HepG2 (cell line): ENCODE measurements at regions not wholly inside any gene's neighbourhood (a gene's known extent, or its start where the extent isn't known, plus 50 kb on each side); places are given as distances from the start of the nearest gene placed in this dataset.

Experiments used
- ATAC-seq: fragments of 200-7000 bp; cut with Tn5 transposase; 3 replicates; pipeline ENCODE4 v1.9.1; 2020; ENCODE audit warnings: mild to moderate bottlenecking, moderate library complexity
- BruUV-seq: library from RNA; stranded (reverse); fragments of 400-500 nt; replicated peaks from 2 replicates; lab custom pipeline; 2021; lab: Mats Ljungman, UMichigan
- CTCF ChIA-PET: fragments of 300-600 bp; formaldehyde crosslinking; extraction: SDS; loops from one replicate; lab custom pipeline; 2021; ENCODE audit warnings: low total read pairs, inconsistent platforms, low intra/inter-chr PET ratio; lab: Yijun Ruan, JAX
- POLR2A ChIA-PET: fragments of 350-600 bp; sonication (Branson Sonifier 250); formaldehyde crosslinking; loops from one replicate; lab custom pipeline; 2020; ENCODE audit warnings: antibody characterized with exemption, inconsistent platforms; lab: Yijun Ruan, JAX
- DNase-seq: peaks from one replicate; pipeline ENCODE4 v3.0.0-alpha.2; 2015; ENCODE audit warnings: low spot score
- FAIRE-seq: peaks from 3 replicates; lab custom pipeline; 2011; peaks lifted over from hg19 to GRCh38; lab: Jason Lieb, UNC
- H2AFZ ChIP-seq: one replicate; pipeline ENCODE4 v1.6.1; 2011; ENCODE audit warnings: low read length, inconsistent platforms
- H3K27ac ChIP-seq: fragments of 300-600 bp; 3 replicates; pipeline ENCODE4 v1.8.0; 2011; ENCODE audit warnings: mixed run types, mild to moderate bottlenecking, mixed read lengths, low read length, inconsistent platforms; ENCODE audit not compliant: insufficient read depth; ENCODE audit errors: extremely low read length
- H3K27me3 ChIP-seq, 2 experiments: fragments of 200-600 bp in 1 of 2; 2 replicates in 1 of 2; 3 replicates in 1 of 2; pipeline versions ENCODE4 v1.6.0 to v1.8.0; 2011; ENCODE audit warnings: low read length in 2 of 2, mild to moderate bottlenecking in 2 of 2, moderate library complexity in 2 of 2, inconsistent platforms in 1 of 2; ENCODE audit not compliant: insufficient read depth in 2 of 2, control insufficient read depth in 1 of 2
- H3K36me3 ChIP-seq, 2 experiments: fragments of 200-600 bp in 1 of 2; replicated peaks in 1 of 2; 2 replicates in 1 of 2; 3 replicates in 1 of 2; pipeline versions ENCODE4 v1.5.1 to v1.8.0; 2011; ENCODE audit warnings: low read length in 2 of 2, inconsistent platforms in 1 of 2; ENCODE audit not compliant: insufficient read depth in 2 of 2, control insufficient read depth in 1 of 2
- H3K4me1 ChIP-seq: 2 replicates; pipeline ENCODE4 v1.5.1; 2012; ENCODE audit warnings: low read length, inconsistent platforms; ENCODE audit not compliant: insufficient read depth
- H3K4me2 ChIP-seq: 2 replicates; pipeline ENCODE4 v1.6.0; 2011; ENCODE audit warnings: low read depth, low read length, inconsistent platforms
- H3K4me3 ChIP-seq, 3 experiments: fragments of 200-600 bp in 1 of 3; sonication (generic), shearing (Covaris generic) in 1 of 3; replicated peaks in 1 of 3; 2 replicates each; pipeline ENCODE4 v1.5.1; 2011 to 2016; ENCODE audit warnings: low read length in 3 of 3, inconsistent platforms in 2 of 3, low read depth in 2 of 3, mild to moderate bottlenecking in 2 of 3, control low read depth in 1 of 3, mixed read lengths in 1 of 3; ENCODE audit not compliant: insufficient read depth in 1 of 3
- H3K79me2 ChIP-seq: one replicate; pipeline ENCODE4 v1.6.1; 2011; ENCODE audit warnings: low read length, inconsistent platforms; ENCODE audit not compliant: insufficient read depth
- H3K9ac ChIP-seq: 2 replicates; pipeline ENCODE4 v1.6.0; 2011; ENCODE audit warnings: mild to moderate bottlenecking, low read depth, low read length, inconsistent platforms; ENCODE audit not compliant: insufficient read depth
- H3K9me3 ChIP-seq: 2 replicates; pipeline ENCODE4 v1.5.1; 2012; ENCODE audit warnings: mild to moderate bottlenecking, low read length
- H4K20me1 ChIP-seq: 2 replicates; pipeline ENCODE4 v1.6.0; 2011; ENCODE audit warnings: inconsistent platforms, mild to moderate bottlenecking, low read length, moderate library complexity; ENCODE audit not compliant: insufficient read depth
- GABPB1 ChIP-seq: IDR thresholded peaks from 2 replicates; pipeline ENCODE4 v1.6.1; 2016; ENCODE audit warnings: mild to moderate bottlenecking, missing genetic modification reagents, moderate library complexity, missing compliant biosample characterization
- HDAC2 ChIP-seq: sonication (generic); formaldehyde crosslinking; IDR thresholded peaks from 2 replicates; pipeline ENCODE4 v1.4.0; 2020; ENCODE audit warnings: missing genetic modification reagents
- HOXD1 ChIP-seq: sonication (generic); formaldehyde crosslinking; IDR thresholded peaks from 2 replicates; pipeline ENCODE4 v1.5.0; 2020; ENCODE audit warnings: missing genetic modification reagents
- PBX3 ChIP-seq: sonication (generic); formaldehyde crosslinking; IDR thresholded peaks from 2 replicates; pipeline ENCODE4 v1.8.1; 2023; ENCODE audit warnings: missing genetic modification reagents, inconsistent platforms, borderline replicate concordance
- SNAPC4 ChIP-seq: sonication (generic); formaldehyde crosslinking; IDR thresholded peaks from 2 replicates; pipeline ENCODE4 v1.4.0; 2020; ENCODE audit warnings: mild to moderate bottlenecking, missing genetic modification reagents
- SP2 ChIP-seq: sonication (generic); formaldehyde crosslinking; IDR thresholded peaks from 2 replicates; pipeline ENCODE4 v1.5.1; 2020; ENCODE audit warnings: mild to moderate bottlenecking, missing genetic modification reagents
- TEAD3 ChIP-seq: optimal IDR thresholded peaks from 2 replicates; pipeline ENCODE3; 2016; ENCODE audit warnings: borderline replicate concordance
- ZKSCAN1 ChIP-seq: fragments of 150-350 bp; IDR thresholded peaks from 2 replicates; pipeline ENCODE4 v1.6.1; 2014; ENCODE audit warnings: low read length
- ZNF567 ChIP-seq: sonication (generic); formaldehyde crosslinking; IDR thresholded peaks from 2 replicates; pipeline ENCODE4 v1.8.1; 2023; ENCODE audit warnings: mild to moderate bottlenecking, missing genetic modification reagents, borderline replicate concordance
- ZNF7 ChIP-seq: IDR thresholded peaks from 2 replicates; pipeline ENCODE4 v1.6.1; 2016; ENCODE audit warnings: missing biosample characterization, missing genetic modification reagents
- ZNF747 ChIP-seq: sonication (generic); formaldehyde crosslinking; IDR thresholded peaks from 2 replicates; pipeline ENCODE4 v1.8.1; 2023; ENCODE audit warnings: missing genetic modification reagents, mild to moderate bottlenecking, borderline replicate concordance
- WGBS: methylation state at CpG from one replicate; pipeline ENCODE4 v1.1.6; 2017; ENCODE audit warnings: low lambda C conversion rate; 5-methylcytosine and 5-hydroxymethylcytosine counted together
- in situ Hi-C: cut with HindIII; loops from 2 replicates; pipeline ENCODE4 v1.10.0; 2017; ENCODE audit warnings: low pct_unique_long_range_greater_than_20kb; ENCODE audit not compliant: extremely low pct_ligation_motif_present
- intact Hi-C: fragments of 100-400 bp; cut with micrococcal nuclease; formaldehyde crosslinking; loops from one replicate; pipeline ENCODE4 v1.10.0; 2022; ENCODE audit not compliant: unreplicated experiment

- FAIRE-seq = no peak
- no peaks in the 10 kb centered on the region for H3K4me1 ChIP-seq
- no peak for ATAC-seq
- intact Hi-C loops = no loop called here
- WGBS = 0% methylated on average over 2 of the region's 2 CpGs
- H3K27ac ChIP-seq = no peak overlapping the region
- no peaks in the 10 kb centered on the region for H3K79me2 ChIP-seq
- H3K27me3 ChIP-seq = no peaks in the 10 kb centered on the region
- H3K9me3 ChIP-seq = no peaks in the 10 kb centered on the region
- H3K36me3 ChIP-seq = no peaks in the 10 kb centered on the region
- no peak overlapping the region for H3K4me3 ChIP-seq
- BruUV-seq = no TSS peak
- POLR2A ChIA-PET = no interaction called here
- no peak overlapping the region for H3K9ac ChIP-seq
- CTCF ChIA-PET = no interaction called here
- DNase-seq = no peak
- no peak overlapping the region for H2AFZ ChIP-seq
- H4K20me1 ChIP-seq = no peaks in the 10 kb centered on the region
- no peak overlapping the region for H3K4me2 ChIP-seq
- in situ Hi-C loops = no loop called here
- TF ChIP-seq ZNF567 (CRISPR knock-in tag) (no peak), SNAPC4 (CRISPR knock-in tag) (no peak), ZKSCAN1 (no peak), PBX3 (CRISPR knock-in tag) (no peak), HDAC2 (no peak), SP2 (CRISPR knock-in tag) (no peak), TEAD3 (CRISPR knock-in tag) (no peak), HOXD1 (CRISPR knock-in tag) (no peak), ZNF7 (no peak), GABPB1 (CRISPR knock-in tag) (no peak), ZNF747 (CRISPR knock-in tag) (no peak)
These were observed 101.3 kb upstream of the E2F7 start for GRCh38 chr12:77166696-77167095.
